OCI-LY7 (cell line): ENCODE measurements at regions not wholly inside any gene's neighbourhood (a gene's known extent, or its start where the extent isn't known, plus 50 kb on each side); places are given as distances from the start of the nearest gene placed in this dataset.

Experiments
- CTCF ChIP-seq: fragments of 200-600 bp; sonication (generic); conservative IDR thresholded peaks from 2 replicates; pipeline ENCODE4 v1.5.1; 2014; ENCODE audit warnings: mild to moderate bottlenecking, antibody characterized with exemption, low read length, moderate library complexity, mixed read lengths
- EZH2phosphoT487 ChIP-seq: fragments of 200-600 bp; sonication (generic); IDR thresholded peaks from 2 replicates; pipeline ENCODE4 v1.6.1; 2018; ENCODE audit warnings: low read depth, borderline replicate concordance, mild to moderate bottlenecking, mixed run types, antibody characterized with exemption, low read length, moderate library complexity, mixed read lengths

GRCh38 chr2:64906853-64907536 is 82.2 kb upstream of the SLC1A4 start:
- TF ChIP-seq CTCF (no peak), EZH2phosphoT487 (no peak)
